Ovary (tissue), 7 donors: ENCODE measurements at regions not wholly inside any gene's neighbourhood (a gene's known extent, or its start where the extent isn't known, plus 50 kb on each side); places are given as distances from the start of the nearest gene placed in this dataset.

Experiments used
- DNase-seq, 5 donors: peaks; one replicate each; pipeline ENCODE4 v3.0.0-alpha.2; 2019 to 2020
- H3K27ac ChIP-seq, 2 donors: fragments of 200-600 bp; one replicate each; pipeline versions ENCODE4 v1.5.1 to v1.8.0; 2019 to 2022
- H3K27me3 ChIP-seq: fragments of 200-600 bp; one replicate; pipeline ENCODE4 v1.8.0; 2022
- H3K36me3 ChIP-seq: fragments of 200-600 bp; sonication (generic); one replicate; pipeline ENCODE4 v1.5.1; 2019
- H3K4me1 ChIP-seq: one replicate; pipeline ENCODE4 v1.8.1; 2013; ENCODE audit warnings: mild to moderate bottlenecking, moderate library complexity; ENCODE audit not compliant: insufficient read depth
- H3K4me3 ChIP-seq: fragments of 200-600 bp; sonication (generic); one replicate; pipeline ENCODE4 v1.5.1; 2017
- H3K9me3 ChIP-seq, 2 donors: fragments of 200-600 bp in 1 of 2; sonication (generic) in 1 of 2; one replicate each; pipeline versions ENCODE4 v1.5.1 to v1.8.1; 2013 to 2019; ENCODE audit warnings: mild to moderate bottlenecking in 1 of 2, moderate library complexity in 1 of 2
- CTCF ChIP-seq, 3 donors: fragments of 450-650 bp in 2 of 3; fragments of 200-600 bp in 1 of 3; IDR thresholded peaks; one replicate each; pipeline versions ENCODE4 v1.5.1 to v1.8.0; 2016 to 2022; ENCODE audit warnings: antibody characterized with exemption in 3 of 3, mild to moderate bottlenecking in 1 of 3
- EP300 ChIP-seq: sonication (generic); formaldehyde crosslinking; IDR thresholded peaks from one replicate; pipeline ENCODE4 v1.6.1; 2017; ENCODE audit warnings: antibody characterized with exemption
- POLR2A ChIP-seq: fragments of 450-650 bp; IDR thresholded peaks from one replicate; pipeline ENCODE4 v1.6.1; 2017; ENCODE audit warnings: antibody characterized with exemption, mild to moderate bottlenecking, moderate library complexity
- WGBS, 3 donors: extraction: QIAGEN DNeasy Blood & Tissue Kit in 1 of 3; methylation state at CpG; one replicate each; pipeline versions ENCODE4 v1.1.5 to v1.1.7; 2013 to 2017; 5-methylcytosine and 5-hydroxymethylcytosine counted together
- intact Hi-C, 4 donors: fragments of 100-400 bp; cut with DNase I; formaldehyde crosslinking; loops; one replicate each; pipeline versions ENCODE4 v1.11.0 to v1.15.1; 2022 to 2023
- donor health status: DM: no; HTN: no; CAD: no; lungs with moderate emphysema.
- donor health status: DM: no; HTN: no; CAD: no.
- donor health status: Bipolar disorder and iron deficiency.
- donor health status: DM: no; HTN: no; CAD: no.
- donor health status: DM: yes; HTN: yes; CAD: no.

- Histone ChIP-seq H3K9me3 (no peaks in the 10 kb centered on the region), H3K4me3 (no peak overlapping the region), H3K36me3 (no peaks in the 10 kb centered on the region), H3K27me3 (no peaks in the 10 kb centered on the region), H3K27ac (no peak overlapping the region), H3K4me1 (no peaks in the 10 kb centered on the region)
- no peak for DNase-seq
- TF ChIP-seq POLR2A (no peak), CTCF (IDR thresholded peaks at IDR 0.05) (no peak), EP300 (no peak)
- 40 to 62% (median 41%) methylated on average over 4 of the region's 4 CpGs for WGBS, 3 donors
- intact Hi-C loops: no loop called here
Observed at GRCh38 chr3:162492446-162493081, 996.0 kb downstream of the OTOL1 start.

GRCh38 chr3:162498626-162499025 is 1002.0 kb downstream of the OTOL1 start:
- 61 to 85% (median 73%) methylated on average over 2 of the region's 2 CpGs for WGBS, 3 donors
- no peaks in the 10 kb centered on the region for H3K36me3 ChIP-seq
- H3K4me1 ChIP-seq: no peaks in the 10 kb centered on the region
- no peak overlapping the region for H3K27ac ChIP-seq
- TF ChIP-seq EP300: no peak
- TF ChIP-seq CTCF (IDR thresholded peaks at IDR 0.05): no peak
- no peak for TF ChIP-seq POLR2A
- H3K9me3 ChIP-seq: no peaks in the 10 kb centered on the region
- no peak overlapping the region for H3K4me3 ChIP-seq
- intact Hi-C loops: no loop called here
- H3K27me3 ChIP-seq: no peaks in the 10 kb centered on the region
- DNase-seq: no peak

GRCh38 chr3:162507397-162507796 is 1010.8 kb downstream of the OTOL1 start:
- intact Hi-C loops: no loop called here
- Histone ChIP-seq H3K4me1 (no peaks in the 10 kb centered on the region), H3K27ac (no peak overlapping the region), H3K4me3 (no peak overlapping the region), H3K36me3 (no peaks in the 10 kb centered on the region), H3K27me3 (no peaks in the 10 kb centered on the region), H3K9me3 (no peaks in the 10 kb centered on the region)
- no peak for DNase-seq
- no peak for TF ChIP-seq EP300
- no peak for TF ChIP-seq POLR2A
- TF ChIP-seq CTCF (IDR thresholded peaks at IDR 0.05): no peak
- WGBS, 3 donors: 83 to 88% (median 85%) methylated on average over 1 of the region's 1 CpG

- no peaks in the 10 kb centered on the region for H3K27me3 ChIP-seq
- H3K27ac ChIP-seq: no peak overlapping the region
- no peaks in the 10 kb centered on the region for H3K36me3 ChIP-seq
- no peak overlapping the region for H3K4me3 ChIP-seq
- H3K9me3 ChIP-seq: no peaks in the 10 kb centered on the region
- no peak for TF ChIP-seq EP300
- TF ChIP-seq POLR2A: no peak
- no peak for TF ChIP-seq CTCF (IDR thresholded peaks at IDR 0.05)
- 37 to 53% (median 49%) methylated on average over 2 of the region's 2 CpGs for WGBS, 3 donors
- intact Hi-C loops: no loop called here
- H3K4me1 ChIP-seq: no peaks in the 10 kb centered on the region
- no peak for DNase-seq
Observed at GRCh38 chr3:162512488-162512887, 1015.9 kb downstream of the OTOL1 start.
